Mesenchymal stem cell (in vitro differentiated cells and primary cell): ENCODE measurements at regions not wholly inside any gene's neighbourhood (a gene's known extent, or its start where the extent isn't known, plus 50 kb on each side); places are given as distances from the start of the nearest gene placed in this dataset.
"Not testable (repeated sequence)": the region's sequence is repeated elsewhere in the genome, so short reads cannot be mapped to it uniquely, and the experiment has no call there.

ENCODE experiments used
- DNase-seq: peaks from one replicate; pipeline ENCODE4 v3.0.0-alpha.2; 2013
- H2AFZ ChIP-seq: one replicate; pipeline ENCODE4 v1.6.1; 2013; ENCODE audit warnings: low read depth, mild to moderate bottlenecking, control low read depth, inconsistent platforms, low read length, moderate library complexity
- H2AK5ac ChIP-seq: 2 replicates; pipeline ENCODE4 v1.6.1; 2013; ENCODE audit warnings: low read length, moderate library complexity, mild to moderate bottlenecking, inconsistent platforms; ENCODE audit not compliant: severe bottlenecking
- H2BK120ac ChIP-seq: one replicate; pipeline ENCODE4 v1.6.1; 2013; ENCODE audit warnings: low read depth, mild to moderate bottlenecking, inconsistent platforms, low read length, moderate library complexity
- H2BK12ac ChIP-seq, 2 experiments: one replicate each; pipeline ENCODE4 v1.6.1; 2013; ENCODE audit warnings: inconsistent platforms in 2 of 2, low read length in 2 of 2, mild to moderate bottlenecking in 2 of 2, moderate library complexity in 2 of 2, control low read depth in 1 of 2
- H2BK15ac ChIP-seq: one replicate; pipeline ENCODE4 v1.6.1; 2013; ENCODE audit warnings: mild to moderate bottlenecking, low read depth, inconsistent platforms; ENCODE audit not compliant: poor library complexity, severe bottlenecking
- H2BK5ac ChIP-seq: 2 replicates; pipeline ENCODE4 v1.6.1; 2013; ENCODE audit warnings: low read depth, mild to moderate bottlenecking, low read length, control low read depth, inconsistent platforms; ENCODE audit not compliant: poor library complexity, severe bottlenecking
- H3K14ac ChIP-seq, 2 experiments: one replicate each; pipeline ENCODE4 v1.6.1; 2013; ENCODE audit warnings: inconsistent platforms in 2 of 2, low read length in 2 of 2, control low read depth in 1 of 2, mild to moderate bottlenecking in 1 of 2, moderate library complexity in 1 of 2
- H3K18ac ChIP-seq, 2 experiments: one replicate each; pipeline ENCODE4 v1.6.1; 2013; ENCODE audit warnings: inconsistent platforms in 2 of 2, low read length in 2 of 2, control low read depth in 1 of 2, low read depth in 1 of 2, mild to moderate bottlenecking in 1 of 2
- H3K23ac ChIP-seq, 2 experiments: one replicate each; pipeline ENCODE4 v1.6.1; 2013; ENCODE audit warnings: inconsistent platforms in 2 of 2, low read length in 2 of 2, mild to moderate bottlenecking in 2 of 2, moderate library complexity in 2 of 2, control low read depth in 1 of 2
- H3K27ac ChIP-seq: 2 replicates; pipeline ENCODE4 v1.5.1; 2013; ENCODE audit warnings: mild to moderate bottlenecking, moderate library complexity, low read length, control low read depth, inconsistent platforms; ENCODE audit not compliant: poor library complexity, severe bottlenecking
- H3K27me3 ChIP-seq, 2 experiments: 2 replicates each; pipeline versions ENCODE4 v1.6.1 to v1.7.0; 2013; ENCODE audit warnings: low read length in 2 of 2, mild to moderate bottlenecking in 2 of 2, moderate library complexity in 2 of 2, control low read depth in 1 of 2, inconsistent platforms in 1 of 2; ENCODE audit not compliant: control insufficient read depth in 1 of 2, insufficient read depth in 1 of 2
- H3K36me3 ChIP-seq, 2 experiments: 2 replicates each; pipeline versions ENCODE4 v1.6.1 to v1.7.0; 2013; ENCODE audit warnings: low read length in 2 of 2, control low read depth in 1 of 2, inconsistent platforms in 1 of 2, low read depth in 1 of 2, mild to moderate bottlenecking in 1 of 2; ENCODE audit not compliant: insufficient read depth in 2 of 2, control insufficient read depth in 1 of 2
- H3K4ac ChIP-seq, 2 experiments: one replicate each; pipeline ENCODE4 v1.6.1; 2013; ENCODE audit warnings: inconsistent platforms in 2 of 2, low read length in 2 of 2, mild to moderate bottlenecking in 2 of 2, moderate library complexity in 2 of 2, control low read depth in 1 of 2, low read depth in 1 of 2
- H3K4me1 ChIP-seq: 2 replicates; pipeline ENCODE4 v1.6.1; 2013; ENCODE audit warnings: low read depth, low read length, control low read depth; ENCODE audit not compliant: control insufficient read depth, insufficient read depth
- H3K4me2 ChIP-seq: 2 replicates; pipeline ENCODE4 v1.6.1; 2013; ENCODE audit warnings: low read length, mild to moderate bottlenecking, inconsistent platforms; ENCODE audit not compliant: poor library complexity, severe bottlenecking
- H3K4me3 ChIP-seq, 2 experiments: 2 replicates each; pipeline versions ENCODE4 v1.5.1 to v1.7.0; 2013; ENCODE audit warnings: low read length in 2 of 2, mild to moderate bottlenecking in 2 of 2, control low read depth in 1 of 2, low read depth in 1 of 2; ENCODE audit not compliant: insufficient read depth in 1 of 2
- H3K79me1 ChIP-seq: replicated peaks from 2 replicates; pipeline ENCODE4 v1.6.1; 2013; ENCODE audit warnings: mild to moderate bottlenecking, control low read depth, low read length, inconsistent platforms; ENCODE audit not compliant: poor library complexity, severe bottlenecking
- H3K9ac ChIP-seq: 2 replicates; pipeline ENCODE4 v1.7.0; 2013; ENCODE audit warnings: mild to moderate bottlenecking, low read length, moderate library complexity
- H3K9me3 ChIP-seq: 2 replicates; pipeline ENCODE4 v1.7.0; 2013; ENCODE audit warnings: mild to moderate bottlenecking, low read length; ENCODE audit not compliant: control insufficient read depth
- H4K8ac ChIP-seq: one replicate; pipeline ENCODE4 v1.6.1; 2013; ENCODE audit warnings: inconsistent platforms, mild to moderate bottlenecking, low read length, moderate library complexity
- H4K91ac ChIP-seq: one replicate; pipeline ENCODE4 v1.6.1; 2013; ENCODE audit warnings: mild to moderate bottlenecking, low read length, inconsistent platforms
- WGBS: methylation state at CpG from one replicate; pipeline ENCODE4 v1.1.7; 2013; ENCODE audit warnings: mixed read lengths; 5-methylcytosine and 5-hydroxymethylcytosine counted together

GRCh38 chr13:34381228-34381627 is 560.8 kb upstream of the NBEA start:
- Histone ChIP-seq H3K4ac (no peak overlapping the region), H2BK12ac (no peak overlapping the region), H3K36me3 (no peaks in the 10 kb centered on the region), H4K8ac (no peak overlapping the region), H2AK5ac (no peak overlapping the region), H2BK120ac (no peak overlapping the region), H3K9ac (no peak overlapping the region), H3K27ac (no peak overlapping the region), H3K27me3 (no peaks in the 10 kb centered on the region), H3K4me2 (no peak overlapping the region), H4K91ac (no peak overlapping the region), H3K4me3 (no peak overlapping the region), H3K18ac (no peak overlapping the region), H2BK15ac (no peak overlapping the region), H2AFZ (no peak overlapping the region), H3K23ac (no peak overlapping the region), H3K79me1 (no peaks in the 10 kb centered on the region), H3K9me3 (no peaks in the 10 kb centered on the region), H3K4me1 (no peaks in the 10 kb centered on the region), H2BK5ac (no peak overlapping the region), H3K14ac (no peak overlapping the region)
- WGBS: 82% methylated on average over 4 of the region's 6 CpGs
- no peak for DNase-seq

- Histone ChIP-seq H2BK12ac (no peak overlapping the region), H2AFZ (no peak overlapping the region), H2AK5ac (no peak overlapping the region), H3K27me3 (no peaks in the 10 kb centered on the region), H3K14ac (no peak overlapping the region), H4K91ac (no peak overlapping the region), H3K79me1 (no peaks in the 10 kb centered on the region), H3K18ac (no peak overlapping the region), H2BK120ac (no peak overlapping the region), H3K4me1 (no peaks in the 10 kb centered on the region), H2BK15ac (no peak overlapping the region), H3K9ac (no peak overlapping the region), H3K4me3 (no peak overlapping the region), H2BK5ac (no peak overlapping the region), H3K4me2 (no peak overlapping the region), H3K23ac (no peak overlapping the region), H3K36me3 (no peaks in the 10 kb centered on the region), H4K8ac (no peak overlapping the region), H3K9me3 (no peaks in the 10 kb centered on the region), H3K4ac (no peak overlapping the region), H3K27ac (no peak overlapping the region)
- 50% methylated on average over 2 of the region's 3 CpGs for WGBS
- no peak for DNase-seq
These were observed 558.3 kb upstream of the NBEA start for GRCh38 chr13:34383728-34384127.

GRCh38 chr13:34386229-34386628 is 555.8 kb upstream of the NBEA start:
- not testable (repeated sequence) for H3K4me3 ChIP-seq, H3K9ac ChIP-seq, H3K4me2 ChIP-seq, H2AFZ ChIP-seq, H3K79me1 ChIP-seq, H3K4ac ChIP-seq, H3K36me3 ChIP-seq, H3K14ac ChIP-seq, H2BK120ac ChIP-seq, H4K8ac ChIP-seq, H3K23ac ChIP-seq, H3K27ac ChIP-seq, H2BK15ac ChIP-seq, DNase-seq, H3K4me1 ChIP-seq, H2AK5ac ChIP-seq, H2BK5ac ChIP-seq, H3K9me3 ChIP-seq, H4K91ac ChIP-seq, H3K27me3 ChIP-seq, H3K18ac ChIP-seq, H2BK12ac ChIP-seq

- Histone ChIP-seq H3K14ac (no peak overlapping the region), H3K27me3 (no peaks in the 10 kb centered on the region), H3K9me3 (peaks cover 20% of the 10 kb centered on the region), H2BK120ac (no peak overlapping the region), H3K79me1 (no peaks in the 10 kb centered on the region), H3K36me3 (no peaks in the 10 kb centered on the region), H3K4me3 (no peak overlapping the region), H3K27ac (no peak overlapping the region), H3K4me1 (no peaks in the 10 kb centered on the region), H2AFZ (no peak overlapping the region), H3K9ac (no peak overlapping the region), H3K18ac (no peak overlapping the region), H4K91ac (no peak overlapping the region), H2BK12ac (no peak overlapping the region), H3K4ac (no peak overlapping the region), H4K8ac (no peak overlapping the region), H2AK5ac (no peak overlapping the region), H3K23ac (no peak overlapping the region), H3K4me2 (no peak overlapping the region), H2BK15ac (no peak overlapping the region), H2BK5ac (no peak overlapping the region)
- 45% methylated on average over 2 of the region's 2 CpGs for WGBS
- DNase-seq: peak; percentile 38
These were observed 551.0 kb upstream of the NBEA start for GRCh38 chr13:34391076-34391475.
